ENCODE measurements at regions not wholly inside any gene's neighbourhood (a gene's known extent, or its start where the extent isn't known, plus 50 kb on each side); places are given as distances from the start of the nearest gene placed in this dataset.
"Not testable (repeated sequence)": the region's sequence is repeated elsewhere in the genome, so short reads cannot be mapped to it uniquely, and the experiment has no call there.

DNA sequence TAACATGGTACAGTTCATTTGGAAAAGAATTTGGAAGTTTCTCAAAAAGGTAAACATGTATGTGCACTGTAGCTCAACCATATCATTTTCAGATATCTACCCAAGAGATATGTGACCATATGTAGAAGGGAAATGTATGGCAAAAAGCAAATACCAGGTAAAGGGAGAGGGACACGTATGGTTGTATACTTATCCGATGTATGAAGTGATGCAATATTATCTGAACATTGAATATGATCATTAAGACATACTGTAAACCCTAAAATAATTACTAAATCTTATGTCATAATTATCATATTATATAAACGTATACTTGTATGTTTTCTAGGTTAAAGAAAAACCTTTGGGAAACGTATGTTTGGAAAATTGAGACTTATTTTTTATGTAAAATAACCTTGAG, 367.5 kb upstream of the KCND2 start:
- Histone ChIP-seq H3K9me3 (ENCODE audit: low read length) (no peaks in the 10 kb centered on the region), H3K79me2 (replicated peaks; ENCODE audit: insufficient read depth, low read length) (no peaks in the 10 kb centered on the region), H3F3A (ENCODE audit: insufficient read depth, low read length, poor library complexity, severe bottlenecking) (no peaks in the 10 kb centered on the region), H3K27me3 (ENCODE audit: insufficient read depth, low read depth, low read length) (no peaks in the 10 kb centered on the region), H3K4me2 (ENCODE audit: low read length) (no peak overlapping the region), H3K27ac (ENCODE audit: low read length) (no peak overlapping the region), H4K20me1 (ENCODE audit: insufficient read depth) (no peaks in the 10 kb centered on the region), H3K9me2 (ENCODE audit: insufficient read depth, low read length) (no peaks in the 10 kb centered on the region), H3K9ac (ENCODE audit: low read length) (no peak overlapping the region), H3K36me3 (ENCODE audit: insufficient read depth, low read length) (no peaks in the 10 kb centered on the region), H2AFZ (ENCODE audit: low read depth, low read length) (no peak overlapping the region), H3K4me3 (ENCODE audit: low read length) (no peak overlapping the region)
- TF ChIP-seq, protein P1, sequence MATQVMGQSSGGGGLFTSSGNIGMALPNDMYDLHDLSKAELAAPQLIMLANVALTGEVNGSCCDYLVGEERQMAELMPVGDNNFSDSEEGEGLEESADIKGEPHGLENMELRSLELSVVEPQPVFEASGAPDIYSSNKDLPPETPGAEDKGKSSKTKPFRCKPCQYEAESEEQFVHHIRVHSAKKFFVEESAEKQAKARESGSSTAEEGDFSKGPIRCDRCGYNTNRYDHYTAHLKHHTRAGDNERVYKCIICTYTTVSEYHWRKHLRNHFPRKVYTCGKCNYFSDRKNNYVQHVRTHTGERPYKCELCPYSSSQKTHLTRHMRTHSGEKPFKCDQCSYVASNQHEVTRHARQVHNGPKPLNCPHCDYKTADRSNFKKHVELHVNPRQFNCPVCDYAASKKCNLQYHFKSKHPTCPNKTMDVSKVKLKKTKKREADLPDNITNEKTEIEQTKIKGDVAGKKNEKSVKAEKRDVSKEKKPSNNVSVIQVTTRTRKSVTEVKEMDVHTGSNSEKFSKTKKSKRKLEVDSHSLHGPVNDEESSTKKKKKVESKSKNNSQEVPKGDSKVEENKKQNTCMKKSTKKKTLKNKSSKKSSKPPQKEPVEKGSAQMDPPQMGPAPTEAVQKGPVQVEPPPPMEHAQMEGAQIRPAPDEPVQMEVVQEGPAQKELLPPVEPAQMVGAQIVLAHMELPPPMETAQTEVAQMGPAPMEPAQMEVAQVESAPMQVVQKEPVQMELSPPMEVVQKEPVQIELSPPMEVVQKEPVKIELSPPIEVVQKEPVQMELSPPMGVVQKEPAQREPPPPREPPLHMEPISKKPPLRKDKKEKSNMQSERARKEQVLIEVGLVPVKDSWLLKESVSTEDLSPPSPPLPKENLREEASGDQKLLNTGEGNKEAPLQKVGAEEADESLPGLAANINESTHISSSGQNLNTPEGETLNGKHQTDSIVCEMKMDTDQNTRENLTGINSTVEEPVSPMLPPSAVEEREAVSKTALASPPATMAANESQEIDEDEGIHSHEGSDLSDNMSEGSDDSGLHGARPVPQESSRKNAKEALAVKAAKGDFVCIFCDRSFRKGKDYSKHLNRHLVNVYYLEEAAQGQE (IDR thresholded peaks at IDR 0.05; ENCODE audit: borderline replicate concordance) = no peak
- TF ChIP-seq MXI1 (conservative IDR thresholded peaks at IDR 0.05; ENCODE audit: poor library complexity, severe bottlenecking) (no peak), TAF1 (IDR thresholded peaks at IDR 0.05; ENCODE audit: low read depth) (no peak), EP300 (conservative IDR thresholded peaks at IDR 0.05; ENCODE audit: poor library complexity, severe bottlenecking) (no peak), RAD21 (conservative IDR thresholded peaks at IDR 0.05) (no peak), POLR2AphosphoS5 (IDR thresholded peaks at IDR 0.05) (no peak), EZH2 (IDR thresholded peaks at IDR 0.05; ENCODE audit: borderline replicate concordance, insufficient read depth, low read length, poor library complexity, severe bottlenecking) (no peak), SMC3 (conservative IDR thresholded peaks at IDR 0.05; ENCODE audit: poor library complexity) (no peak)
- TF ChIP-seq, protein P2, sequence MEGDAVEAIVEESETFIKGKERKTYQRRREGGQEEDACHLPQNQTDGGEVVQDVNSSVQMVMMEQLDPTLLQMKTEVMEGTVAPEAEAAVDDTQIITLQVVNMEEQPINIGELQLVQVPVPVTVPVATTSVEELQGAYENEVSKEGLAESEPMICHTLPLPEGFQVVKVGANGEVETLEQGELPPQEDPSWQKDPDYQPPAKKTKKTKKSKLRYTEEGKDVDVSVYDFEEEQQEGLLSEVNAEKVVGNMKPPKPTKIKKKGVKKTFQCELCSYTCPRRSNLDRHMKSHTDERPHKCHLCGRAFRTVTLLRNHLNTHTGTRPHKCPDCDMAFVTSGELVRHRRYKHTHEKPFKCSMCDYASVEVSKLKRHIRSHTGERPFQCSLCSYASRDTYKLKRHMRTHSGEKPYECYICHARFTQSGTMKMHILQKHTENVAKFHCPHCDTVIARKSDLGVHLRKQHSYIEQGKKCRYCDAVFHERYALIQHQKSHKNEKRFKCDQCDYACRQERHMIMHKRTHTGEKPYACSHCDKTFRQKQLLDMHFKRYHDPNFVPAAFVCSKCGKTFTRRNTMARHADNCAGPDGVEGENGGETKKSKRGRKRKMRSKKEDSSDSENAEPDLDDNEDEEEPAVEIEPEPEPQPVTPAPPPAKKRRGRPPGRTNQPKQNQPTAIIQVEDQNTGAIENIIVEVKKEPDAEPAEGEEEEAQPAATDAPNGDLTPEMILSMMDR (IDR thresholded peaks at IDR 0.05; ENCODE audit: poor library complexity, severe bottlenecking) = no peak

DNA sequence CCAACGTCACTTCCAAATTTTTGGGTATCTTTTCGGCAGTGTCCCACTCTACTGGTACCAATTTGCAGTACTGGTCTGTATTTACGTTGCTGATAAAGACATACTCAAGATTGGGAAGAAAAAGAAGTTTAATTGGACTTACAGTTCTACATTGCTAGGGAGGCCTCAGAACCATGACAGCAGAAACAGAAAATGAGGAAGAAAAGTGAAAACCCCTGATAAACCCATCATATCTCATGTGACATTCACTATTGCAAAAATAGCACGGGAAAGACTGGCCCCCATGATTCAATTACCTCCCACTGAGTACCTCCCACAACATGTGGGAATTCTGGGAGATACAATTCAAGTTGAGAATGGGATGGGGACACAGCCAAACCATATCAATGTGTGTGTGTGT, 364.0 kb upstream of the KCND2 start:
- Histone ChIP-seq H4K20me1 (ENCODE audit: insufficient read depth) (no peaks in the 10 kb centered on the region), H3K4me3 (ENCODE audit: low read length) (no peak overlapping the region), H3K9ac (ENCODE audit: low read length) (no peak overlapping the region), H3K9me3 (ENCODE audit: low read length) (no peaks in the 10 kb centered on the region), H3K27me3 (ENCODE audit: insufficient read depth, low read depth, low read length) (no peaks in the 10 kb centered on the region), H3K9me2 (ENCODE audit: insufficient read depth, low read length) (no peaks in the 10 kb centered on the region), H3K36me3 (ENCODE audit: insufficient read depth, low read length) (no peaks in the 10 kb centered on the region), H3K27ac (ENCODE audit: low read length) (no peak overlapping the region), H3K4me2 (ENCODE audit: low read length) (no peak overlapping the region), H3K79me2 (replicated peaks; ENCODE audit: insufficient read depth, low read length) (no peaks in the 10 kb centered on the region), H3F3A (ENCODE audit: insufficient read depth, low read length, poor library complexity, severe bottlenecking) (no peaks in the 10 kb centered on the region), H2AFZ (ENCODE audit: low read depth, low read length) (no peak overlapping the region)
- no peak for TF ChIP-seq TAF1 (IDR thresholded peaks at IDR 0.05; ENCODE audit: low read depth)

DNA sequence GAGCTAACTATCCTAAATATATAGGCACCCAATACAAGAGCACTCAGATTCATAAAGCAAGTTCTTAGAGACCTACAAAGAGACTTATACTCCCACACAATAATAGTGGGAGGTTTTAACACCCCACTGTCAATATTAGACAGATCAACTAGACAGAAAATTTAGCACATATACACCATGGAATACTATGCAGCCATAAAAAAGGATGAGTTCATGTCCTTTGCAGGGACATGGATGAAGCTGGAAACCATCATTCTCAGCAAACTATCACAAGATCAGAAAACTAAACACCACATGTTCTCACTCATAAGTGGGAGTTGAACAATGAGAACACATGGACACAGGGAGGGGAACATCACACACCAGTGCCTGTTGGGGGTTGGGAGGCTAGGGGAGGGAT, 358.9 kb upstream of the KCND2 start:
- H3K9ac ChIP-seq (ENCODE audit: low read length); H3K4me2 ChIP-seq (ENCODE audit: low read length); H2AFZ ChIP-seq (ENCODE audit: low read depth, low read length); H3K9me2 ChIP-seq (ENCODE audit: insufficient read depth, low read length); H3K9me3 ChIP-seq (ENCODE audit: low read length); H3K79me2 ChIP-seq (replicated peaks; ENCODE audit: insufficient read depth, low read length); H3K27me3 ChIP-seq (ENCODE audit: insufficient read depth, low read depth, low read length); H3F3A ChIP-seq (ENCODE audit: insufficient read depth, low read length, poor library complexity, severe bottlenecking); H3K4me3 ChIP-seq (ENCODE audit: low read length); H3K27ac ChIP-seq (ENCODE audit: low read length); H4K20me1 ChIP-seq (ENCODE audit: insufficient read depth); H3K36me3 ChIP-seq (ENCODE audit: insufficient read depth, low read length): not testable (repeated sequence)

Measured in neural cell (in vitro differentiated cells).